ENCODE measurements at regions not wholly inside any gene's neighbourhood (a gene's known extent, or its start where the extent isn't known, plus 50 kb on each side); places are given as distances from the start of the nearest gene placed in this dataset.
A peak's percentile ranks its signal among the peaks of the same experiment; 100 is the strongest.

DNA sequence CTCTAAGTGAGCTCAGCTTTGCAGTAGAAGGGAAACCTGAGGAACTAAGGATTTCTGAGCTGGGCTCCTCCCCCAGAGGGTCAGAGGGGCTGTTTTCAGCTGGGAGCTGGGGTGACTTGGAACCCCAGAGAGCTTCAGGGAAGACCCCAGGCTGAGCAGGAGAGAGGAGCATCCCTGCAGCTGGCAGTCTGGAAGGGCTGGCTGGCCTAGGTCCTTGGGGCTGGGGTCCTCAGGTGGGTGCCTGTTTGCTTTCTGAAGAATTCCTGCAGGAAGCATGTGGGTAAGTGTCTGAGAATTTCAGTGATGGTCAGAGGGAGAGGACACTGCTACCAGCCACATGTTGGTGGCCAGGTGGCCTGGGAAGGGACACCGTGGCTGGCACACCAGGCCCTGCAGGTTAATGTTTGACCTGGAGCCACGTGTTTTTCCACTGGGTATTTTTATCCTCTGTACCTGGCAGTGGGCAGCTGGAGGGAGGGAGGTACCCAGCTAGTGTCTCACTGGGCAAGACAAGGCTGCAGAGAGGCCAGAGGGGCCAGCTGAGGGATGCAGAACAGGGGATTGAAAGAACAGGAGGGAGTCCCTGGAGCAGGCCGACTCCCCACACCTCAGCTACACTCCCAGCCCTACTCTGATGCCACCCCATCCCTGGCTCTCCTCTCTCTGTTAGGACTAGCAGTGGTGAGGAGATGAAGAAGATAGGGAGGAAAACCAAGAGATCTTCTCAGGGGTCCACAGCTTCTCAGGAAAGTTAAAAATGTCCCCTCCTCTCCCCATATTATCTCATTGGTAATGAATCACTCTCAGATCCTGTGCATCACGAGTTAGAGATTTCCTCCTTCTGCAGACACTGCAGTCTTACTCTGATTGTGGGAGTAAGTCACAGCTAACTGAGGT lies 143.6 kb downstream of the VEGFA start (continued):
- TF ChIP-seq, protein P1, sequence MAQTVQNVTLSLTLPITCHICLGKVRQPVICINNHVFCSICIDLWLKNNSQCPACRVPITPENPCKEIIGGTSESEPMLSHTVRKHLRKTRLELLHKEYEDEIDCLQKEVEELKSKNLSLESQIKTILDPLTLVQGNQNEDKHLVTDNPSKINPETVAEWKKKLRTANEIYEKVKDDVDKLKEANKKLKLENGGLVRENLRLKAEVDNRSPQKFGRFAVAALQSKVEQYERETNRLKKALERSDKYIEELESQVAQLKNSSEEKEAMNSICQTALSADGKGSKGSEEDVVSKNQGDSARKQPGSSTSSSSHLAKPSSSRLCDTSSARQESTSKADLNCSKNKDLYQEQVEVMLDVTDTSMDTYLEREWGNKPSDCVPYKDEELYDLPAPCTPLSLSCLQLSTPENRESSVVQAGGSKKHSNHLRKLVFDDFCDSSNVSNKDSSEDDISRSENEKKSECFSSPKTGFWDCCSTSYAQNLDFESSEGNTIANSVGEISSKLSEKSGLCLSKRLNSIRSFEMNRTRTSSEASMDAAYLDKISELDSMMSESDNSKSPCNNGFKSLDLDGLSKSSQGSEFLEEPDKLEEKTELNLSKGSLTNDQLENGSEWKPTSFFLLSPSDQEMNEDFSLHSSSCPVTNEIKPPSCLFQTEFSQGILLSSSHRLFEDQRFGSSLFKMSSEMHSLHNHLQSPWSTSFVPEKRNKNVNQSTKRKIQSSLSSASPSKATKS (CRISPR knock-in tag; IDR thresholded peaks at IDR 0.05): no peak
- TF ChIP-seq CHCHD3 (CRISPR knock-in tag; IDR thresholded peaks at IDR 0.05): no peak
- TF ChIP-seq, protein P2, sequence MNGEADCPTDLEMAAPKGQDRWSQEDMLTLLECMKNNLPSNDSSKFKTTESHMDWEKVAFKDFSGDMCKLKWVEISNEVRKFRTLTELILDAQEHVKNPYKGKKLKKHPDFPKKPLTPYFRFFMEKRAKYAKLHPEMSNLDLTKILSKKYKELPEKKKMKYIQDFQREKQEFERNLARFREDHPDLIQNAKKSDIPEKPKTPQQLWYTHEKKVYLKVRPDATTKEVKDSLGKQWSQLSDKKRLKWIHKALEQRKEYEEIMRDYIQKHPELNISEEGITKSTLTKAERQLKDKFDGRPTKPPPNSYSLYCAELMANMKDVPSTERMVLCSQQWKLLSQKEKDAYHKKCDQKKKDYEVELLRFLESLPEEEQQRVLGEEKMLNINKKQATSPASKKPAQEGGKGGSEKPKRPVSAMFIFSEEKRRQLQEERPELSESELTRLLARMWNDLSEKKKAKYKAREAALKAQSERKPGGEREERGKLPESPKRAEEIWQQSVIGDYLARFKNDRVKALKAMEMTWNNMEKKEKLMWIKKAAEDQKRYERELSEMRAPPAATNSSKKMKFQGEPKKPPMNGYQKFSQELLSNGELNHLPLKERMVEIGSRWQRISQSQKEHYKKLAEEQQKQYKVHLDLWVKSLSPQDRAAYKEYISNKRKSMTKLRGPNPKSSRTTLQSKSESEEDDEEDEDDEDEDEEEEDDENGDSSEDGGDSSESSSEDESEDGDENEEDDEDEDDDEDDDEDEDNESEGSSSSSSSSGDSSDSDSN (IDR thresholded peaks at IDR 0.05; ENCODE audit: borderline replicate concordance in 1 of 2, low read depth in 2 of 2, low read length in 2 of 2): no peak
- TF ChIP-seq ZEB2 (IDR thresholded peaks at IDR 0.05): no peak
- 0 out of 2 replicates have a peak, but pooled peaks have one; percentile 21 for TF ChIP-seq ARID1B (IDR thresholded peaks at IDR 0.05)
- TF ChIP-seq, protein P3, sequence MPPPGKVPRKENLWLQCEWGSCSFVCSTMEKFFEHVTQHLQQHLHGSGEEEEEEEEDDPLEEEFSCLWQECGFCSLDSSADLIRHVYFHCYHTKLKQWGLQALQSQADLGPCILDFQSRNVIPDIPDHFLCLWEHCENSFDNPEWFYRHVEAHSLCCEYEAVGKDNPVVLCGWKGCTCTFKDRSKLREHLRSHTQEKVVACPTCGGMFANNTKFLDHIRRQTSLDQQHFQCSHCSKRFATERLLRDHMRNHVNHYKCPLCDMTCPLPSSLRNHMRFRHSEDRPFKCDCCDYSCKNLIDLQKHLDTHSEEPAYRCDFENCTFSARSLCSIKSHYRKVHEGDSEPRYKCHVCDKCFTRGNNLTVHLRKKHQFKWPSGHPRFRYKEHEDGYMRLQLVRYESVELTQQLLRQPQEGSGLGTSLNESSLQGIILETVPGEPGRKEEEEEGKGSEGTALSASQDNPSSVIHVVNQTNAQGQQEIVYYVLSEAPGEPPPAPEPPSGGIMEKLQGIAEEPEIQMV (tag; conservative IDR thresholded peaks at IDR 0.05; ENCODE audit: low read depth): no peak
- peak; percentile 81; the same call in 1 of the 2 replicates for TF ChIP-seq TOE1 (IDR thresholded peaks at IDR 0.05; ENCODE audit: borderline replicate concordance)
- TF ChIP-seq TOE1 (CRISPR knock-in tag; IDR thresholded peaks at IDR 0.05; ENCODE audit: borderline replicate concordance, low read depth): no peak
- no peak for TF ChIP-seq NR2C2 (CRISPR knock-in tag; IDR thresholded peaks at IDR 0.05)
- TF ChIP-seq NR2C2 (tag; IDR thresholded peaks at IDR 0.05): 0 out of 2 replicates have a peak, but pooled peaks have one; percentile 11
- no peak for TF ChIP-seq SMARCA5 (IDR thresholded peaks at IDR 0.05)
- TF ChIP-seq, protein P4, sequence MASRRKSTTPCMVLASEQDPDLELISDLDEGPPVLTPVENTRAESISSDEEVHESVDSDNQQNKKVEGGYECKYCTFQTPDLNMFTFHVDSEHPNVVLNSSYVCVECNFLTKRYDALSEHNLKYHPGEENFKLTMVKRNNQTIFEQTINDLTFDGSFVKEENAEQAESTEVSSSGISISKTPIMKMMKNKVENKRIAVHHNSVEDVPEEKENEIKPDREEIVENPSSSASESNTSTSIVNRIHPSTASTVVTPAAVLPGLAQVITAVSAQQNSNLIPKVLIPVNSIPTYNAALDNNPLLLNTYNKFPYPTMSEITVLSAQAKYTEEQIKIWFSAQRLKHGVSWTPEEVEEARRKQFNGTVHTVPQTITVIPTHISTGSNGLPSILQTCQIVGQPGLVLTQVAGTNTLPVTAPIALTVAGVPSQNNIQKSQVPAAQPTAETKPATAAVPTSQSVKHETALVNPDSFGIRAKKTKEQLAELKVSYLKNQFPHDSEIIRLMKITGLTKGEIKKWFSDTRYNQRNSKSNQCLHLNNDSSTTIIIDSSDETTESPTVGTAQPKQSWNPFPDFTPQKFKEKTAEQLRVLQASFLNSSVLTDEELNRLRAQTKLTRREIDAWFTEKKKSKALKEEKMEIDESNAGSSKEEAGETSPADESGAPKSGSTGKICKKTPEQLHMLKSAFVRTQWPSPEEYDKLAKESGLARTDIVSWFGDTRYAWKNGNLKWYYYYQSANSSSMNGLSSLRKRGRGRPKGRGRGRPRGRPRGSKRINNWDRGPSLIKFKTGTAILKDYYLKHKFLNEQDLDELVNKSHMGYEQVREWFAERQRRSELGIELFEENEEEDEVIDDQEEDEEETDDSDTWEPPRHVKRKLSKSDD (conservative IDR thresholded peaks at IDR 0.05; ENCODE audit: low read length): no peak
- no peak for TF ChIP-seq SAFB2 (IDR thresholded peaks at IDR 0.05; ENCODE audit: borderline replicate concordance, low read depth, low read length, severe bottlenecking)
- no peak for TF ChIP-seq PRMT5 (CRISPR knock-in tag; IDR thresholded peaks at IDR 0.05)
- TF ChIP-seq MTA3 (IDR thresholded peaks at IDR 0.05; ENCODE audit: borderline replicate concordance): no peak
- TF ChIP-seq, protein P5, sequence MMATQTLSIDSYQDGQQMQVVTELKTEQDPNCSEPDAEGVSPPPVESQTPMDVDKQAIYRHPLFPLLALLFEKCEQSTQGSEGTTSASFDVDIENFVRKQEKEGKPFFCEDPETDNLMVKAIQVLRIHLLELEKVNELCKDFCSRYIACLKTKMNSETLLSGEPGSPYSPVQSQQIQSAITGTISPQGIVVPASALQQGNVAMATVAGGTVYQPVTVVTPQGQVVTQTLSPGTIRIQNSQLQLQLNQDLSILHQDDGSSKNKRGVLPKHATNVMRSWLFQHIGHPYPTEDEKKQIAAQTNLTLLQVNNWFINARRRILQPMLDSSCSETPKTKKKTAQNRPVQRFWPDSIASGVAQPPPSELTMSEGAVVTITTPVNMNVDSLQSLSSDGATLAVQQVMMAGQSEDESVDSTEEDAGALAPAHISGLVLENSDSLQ (IDR thresholded peaks at IDR 0.05): peak; percentile 57

Data from K562 (cell line).